Stomach (tissue), 4 donors: ENCODE measurements at regions not wholly inside any gene's neighbourhood (a gene's known extent, or its start where the extent isn't known, plus 50 kb on each side); places are given as distances from the start of the nearest gene placed in this dataset.

Experiments used
- CTCF ChIP-seq, 7 experiments: fragments of 450-650 bp in 4 of 7; fragments of 200-600 bp in 3 of 7; sonication (generic) in 3 of 7; IDR thresholded peaks; one replicate each; pipeline ENCODE4 v1.5.1; 2016 to 2019; ENCODE audit warnings: antibody characterized with exemption in 7 of 7, control low read depth in 2 of 7, mild to moderate bottlenecking in 1 of 7
- POLR2A ChIP-seq, 4 donors: fragments of 450-650 bp; IDR thresholded peaks; one replicate each; pipeline ENCODE4 v1.6.1; 2016; ENCODE audit warnings: antibody characterized with exemption in 4 of 4, control low read depth in 2 of 4, mild to moderate bottlenecking in 1 of 4, moderate library complexity in 1 of 4

GRCh38 chr2:122075381-122075780, 319.9 kb downstream of the TSN start:
- no peak for TF ChIP-seq CTCF (IDR thresholded peaks at IDR 0.05)
- TF ChIP-seq POLR2A (IDR thresholded peaks at IDR 0.05) = no peak
